ENCODE measurements at regions not wholly inside any gene's neighbourhood (a gene's known extent, or its start where the extent isn't known, plus 50 kb on each side); places are given as distances from the start of the nearest gene placed in this dataset.

- no peak for TF ChIP-seq CTCF (IDR thresholded peaks at IDR 0.05; ENCODE audit: control extremely low read depth in 1 of 3, insufficient read depth in 1 of 3, low read depth in 1 of 3, low read length in 3 of 3)
- TF ChIP-seq YY1 (IDR thresholded peaks at IDR 0.05; ENCODE audit: low read depth, low read length), result no peak
- TF ChIP-seq POLR2A (IDR thresholded peaks at IDR 0.05; ENCODE audit: control extremely low read depth in 1 of 2, low read depth in 2 of 2, low read length in 2 of 2), result no peak
- TF ChIP-seq EZH2 (IDR thresholded peaks at IDR 0.05; ENCODE audit: low read depth, low read length, severe bottlenecking), result no peak
- no peak for TF ChIP-seq USF2 (IDR thresholded peaks at IDR 0.05; ENCODE audit: low read length)
- TF ChIP-seq RBBP5 (IDR thresholded peaks at IDR 0.05; ENCODE audit: borderline replicate concordance, low read depth, low read length), result no peak
- no peak for TF ChIP-seq BACH1 (IDR thresholded peaks at IDR 0.05; ENCODE audit: low read length)
- no peak for TF ChIP-seq SIN3A (conservative IDR thresholded peaks at IDR 0.05 in 1 of 2, IDR thresholded peaks at IDR 0.05 in 1 of 2; ENCODE audit: low read depth in 1 of 2, low read length in 2 of 2)
- TF ChIP-seq EP300 (IDR thresholded peaks at IDR 0.05; ENCODE audit: borderline replicate concordance in 1 of 2, low read depth in 2 of 2, low read length in 2 of 2), result no peak
Observed at GRCh38 chr1:192256674-192257334, 60.0 kb upstream of the RGS21 start.
